ENCODE measurements at regions not wholly inside any gene's neighbourhood (a gene's known extent, or its start where the extent isn't known, plus 50 kb on each side); places are given as distances from the start of the nearest gene placed in this dataset.

DNA sequence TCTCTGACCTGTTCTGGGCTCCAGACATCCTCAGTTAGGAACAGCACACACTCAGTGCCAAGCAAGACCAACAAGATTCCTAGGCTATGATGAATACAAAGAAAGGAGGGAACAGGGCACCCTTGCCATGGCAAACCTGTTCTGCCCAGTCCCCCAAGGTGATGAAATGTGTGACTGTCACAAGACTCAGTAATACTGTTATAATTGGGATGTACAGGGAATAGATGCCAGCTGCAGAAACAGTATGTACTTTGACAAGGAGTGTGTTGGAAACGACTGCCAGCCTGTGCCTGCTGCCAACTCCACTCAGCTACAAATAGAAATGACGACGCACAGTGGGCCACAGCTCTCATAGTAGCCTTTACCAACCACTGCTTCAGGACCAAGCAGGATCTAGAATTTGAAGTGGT is 453.0 kb downstream of the EFNA5 start:
- no peaks in the 10 kb centered on the region for H3K36me3 ChIP-seq (replicated peaks; ENCODE audit: insufficient read depth, low read depth)
- H3K4me3 ChIP-seq, result no peak overlapping the region
- no peaks in the 10 kb centered on the region for H3K79me2 ChIP-seq
- no peaks in the 10 kb centered on the region for H3K9me2 ChIP-seq (replicated peaks; ENCODE audit: insufficient read depth)
- no peak overlapping the region for H2AFZ ChIP-seq
- TF ChIP-seq EZH2phosphoT487 (IDR thresholded peaks at IDR 0.05; ENCODE audit: low read depth, severe bottlenecking, unreplicated experiment) (no peak), CTCF (IDR thresholded peaks at IDR 0.05; ENCODE audit: poor library complexity) (no peak), EZH2 (IDR thresholded peaks at IDR 0.05; ENCODE audit: borderline replicate concordance) (no peak)
- no peaks in the 10 kb centered on the region for H4K20me1 ChIP-seq (ENCODE audit: insufficient read depth, poor library complexity, severe bottlenecking)
- H3K4me2 ChIP-seq, result no peak overlapping the region
- 87% methylated on average over 3 of the region's 3 CpGs for WGBS (ENCODE audit: low lambda C conversion rate, missing lambda C conversion rate)
- DNase-seq (ENCODE audit: low spot score), result no peak
- H3K4me1 ChIP-seq (ENCODE audit: insufficient read depth), result no peaks in the 10 kb centered on the region
- no peak overlapping the region for H3K27ac ChIP-seq
- no peaks in the 10 kb centered on the region for H3K9me3 ChIP-seq (ENCODE audit: low read depth)
- no peaks in the 10 kb centered on the region for H3K27me3 ChIP-seq

DNA sequence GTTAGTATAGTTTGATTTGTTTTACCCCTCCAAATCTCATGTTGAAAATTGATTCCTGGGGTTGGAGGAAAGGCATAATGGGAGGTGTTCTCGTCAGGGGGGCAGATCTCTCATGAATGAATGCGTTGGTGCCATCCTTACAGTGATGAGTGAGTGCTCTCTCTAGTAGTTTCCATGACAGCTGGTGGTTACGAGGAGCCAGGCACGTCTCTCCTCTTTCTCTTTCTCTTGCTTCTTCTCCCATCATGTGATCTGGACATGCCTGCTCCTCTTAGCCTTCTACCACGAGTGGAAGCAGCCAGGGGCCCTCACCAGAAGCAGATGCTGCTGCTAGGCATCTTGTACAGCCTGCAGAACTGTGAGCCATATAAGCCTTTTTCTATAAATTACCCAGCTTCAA is 454.1 kb downstream of the EFNA5 start:
- no peak overlapping the region for H3K4me2 ChIP-seq
- no peaks in the 10 kb centered on the region for H3K36me3 ChIP-seq (replicated peaks; ENCODE audit: insufficient read depth, low read depth)
- H3K27ac ChIP-seq, result no peak overlapping the region
- 82% methylated on average over 5 of the region's 5 CpGs for WGBS (ENCODE audit: low lambda C conversion rate, missing lambda C conversion rate)
- no peaks in the 10 kb centered on the region for H4K20me1 ChIP-seq (ENCODE audit: insufficient read depth, poor library complexity, severe bottlenecking)
- no peak for DNase-seq (ENCODE audit: low spot score)
- no peak for TF ChIP-seq EZH2 (IDR thresholded peaks at IDR 0.05; ENCODE audit: borderline replicate concordance)
- no peak for TF ChIP-seq CTCF (IDR thresholded peaks at IDR 0.05; ENCODE audit: poor library complexity)
- no peak for TF ChIP-seq EZH2phosphoT487 (IDR thresholded peaks at IDR 0.05; ENCODE audit: low read depth, severe bottlenecking, unreplicated experiment)
- H3K4me3 ChIP-seq, result no peak overlapping the region
- no peaks in the 10 kb centered on the region for H3K9me2 ChIP-seq (replicated peaks; ENCODE audit: insufficient read depth)
- no peaks in the 10 kb centered on the region for H3K9me3 ChIP-seq (ENCODE audit: low read depth)
- H3K79me2 ChIP-seq, result no peaks in the 10 kb centered on the region
- H3K4me1 ChIP-seq (ENCODE audit: insufficient read depth), result no peaks in the 10 kb centered on the region
- H2AFZ ChIP-seq, result no peak overlapping the region
- no peaks in the 10 kb centered on the region for H3K27me3 ChIP-seq

DNA sequence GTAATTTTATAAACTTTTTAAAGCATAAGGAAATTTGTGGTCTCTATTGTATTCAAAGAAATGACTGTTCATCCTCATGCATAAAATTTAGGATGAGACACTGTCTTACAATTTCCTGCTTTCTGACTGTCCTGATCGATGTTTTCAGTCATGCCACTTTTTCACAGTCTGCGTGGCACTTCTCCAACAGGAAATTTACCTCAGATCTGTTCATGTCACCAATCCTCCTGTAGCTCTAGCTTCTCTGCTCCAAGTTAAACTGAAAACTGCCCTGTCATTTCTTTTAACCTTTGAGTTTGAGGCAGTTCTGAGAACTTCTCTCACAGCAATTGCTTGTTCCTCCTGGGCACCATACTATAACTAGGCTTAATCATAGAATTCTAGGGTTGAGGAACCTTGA is 455.1 kb downstream of the EFNA5 start:
- WGBS (ENCODE audit: low lambda C conversion rate, missing lambda C conversion rate), result 66% methylated on average over 2 of the region's 2 CpGs
- H3K79me2 ChIP-seq, result no peaks in the 10 kb centered on the region
- no peaks in the 10 kb centered on the region for H3K36me3 ChIP-seq (replicated peaks; ENCODE audit: insufficient read depth, low read depth)
- TF ChIP-seq EZH2phosphoT487 (IDR thresholded peaks at IDR 0.05; ENCODE audit: low read depth, severe bottlenecking, unreplicated experiment), result no peak
- no peak for TF ChIP-seq EZH2 (IDR thresholded peaks at IDR 0.05; ENCODE audit: borderline replicate concordance)
- no peak for TF ChIP-seq CTCF (IDR thresholded peaks at IDR 0.05; ENCODE audit: poor library complexity)
- DNase-seq (ENCODE audit: low spot score), result no peak
- no peaks in the 10 kb centered on the region for H3K27me3 ChIP-seq
- H3K9me2 ChIP-seq (replicated peaks; ENCODE audit: insufficient read depth), result no peaks in the 10 kb centered on the region
- H3K4me2 ChIP-seq, result no peak overlapping the region
- H2AFZ ChIP-seq, result no peak overlapping the region
- no peaks in the 10 kb centered on the region for H3K9me3 ChIP-seq (ENCODE audit: low read depth)
- no peak overlapping the region for H3K27ac ChIP-seq
- H4K20me1 ChIP-seq (ENCODE audit: insufficient read depth, poor library complexity, severe bottlenecking), result no peaks in the 10 kb centered on the region
- no peaks in the 10 kb centered on the region for H3K4me1 ChIP-seq (ENCODE audit: insufficient read depth)
- no peak overlapping the region for H3K4me3 ChIP-seq

- Histone ChIP-seq H3K9me3 (ENCODE audit: low read depth) (no peaks in the 10 kb centered on the region), H3K4me1 (ENCODE audit: insufficient read depth) (no peaks in the 10 kb centered on the region), H4K20me1 (ENCODE audit: insufficient read depth, poor library complexity, severe bottlenecking) (no peaks in the 10 kb centered on the region), H3K4me3 (no peak overlapping the region), H2AFZ (no peak overlapping the region), H3K4me2 (no peak overlapping the region), H3K36me3 (replicated peaks; ENCODE audit: insufficient read depth, low read depth) (no peaks in the 10 kb centered on the region), H3K9me2 (replicated peaks; ENCODE audit: insufficient read depth) (no peaks in the 10 kb centered on the region), H3K79me2 (no peaks in the 10 kb centered on the region), H3K27ac (no peak overlapping the region), H3K27me3 (no peaks in the 10 kb centered on the region)
- TF ChIP-seq EZH2phosphoT487 (IDR thresholded peaks at IDR 0.05; ENCODE audit: low read depth, severe bottlenecking, unreplicated experiment), result no peak
- no peak for TF ChIP-seq CTCF (IDR thresholded peaks at IDR 0.05; ENCODE audit: poor library complexity)
- TF ChIP-seq EZH2 (IDR thresholded peaks at IDR 0.05; ENCODE audit: borderline replicate concordance), result no peak
- no peak for DNase-seq (ENCODE audit: low spot score)
- WGBS (ENCODE audit: low lambda C conversion rate, missing lambda C conversion rate), result 48% methylated on average over 3 of the region's 3 CpGs
These were observed 457.7 kb downstream of the EFNA5 start for GRCh38 chr5:107213025-107213424.
